ENCODE measurements at regions not wholly inside any gene's neighbourhood (a gene's known extent, or its start where the extent isn't known, plus 50 kb on each side); places are given as distances from the start of the nearest gene placed in this dataset.

DNA sequence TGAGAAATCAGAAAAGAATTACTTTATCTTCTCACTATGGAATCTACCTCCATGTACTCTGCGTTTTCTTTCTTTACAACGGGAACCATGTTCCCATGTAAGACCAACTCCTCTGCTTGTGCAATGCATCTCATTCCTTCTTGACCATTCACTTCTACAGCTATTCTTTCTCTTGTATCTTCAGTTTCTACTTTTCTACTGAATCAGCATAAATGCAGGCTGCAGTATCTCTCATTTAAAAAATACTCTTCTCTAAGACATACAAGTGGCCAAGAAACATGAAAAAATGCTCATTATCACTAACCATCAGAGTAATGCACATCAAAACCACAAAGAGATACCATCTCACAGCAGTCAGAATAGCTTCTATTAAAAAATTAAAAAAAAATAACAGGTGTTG lies 74.1 kb upstream of the NANOGP8 start:
- TF ChIP-seq, protein P1, sequence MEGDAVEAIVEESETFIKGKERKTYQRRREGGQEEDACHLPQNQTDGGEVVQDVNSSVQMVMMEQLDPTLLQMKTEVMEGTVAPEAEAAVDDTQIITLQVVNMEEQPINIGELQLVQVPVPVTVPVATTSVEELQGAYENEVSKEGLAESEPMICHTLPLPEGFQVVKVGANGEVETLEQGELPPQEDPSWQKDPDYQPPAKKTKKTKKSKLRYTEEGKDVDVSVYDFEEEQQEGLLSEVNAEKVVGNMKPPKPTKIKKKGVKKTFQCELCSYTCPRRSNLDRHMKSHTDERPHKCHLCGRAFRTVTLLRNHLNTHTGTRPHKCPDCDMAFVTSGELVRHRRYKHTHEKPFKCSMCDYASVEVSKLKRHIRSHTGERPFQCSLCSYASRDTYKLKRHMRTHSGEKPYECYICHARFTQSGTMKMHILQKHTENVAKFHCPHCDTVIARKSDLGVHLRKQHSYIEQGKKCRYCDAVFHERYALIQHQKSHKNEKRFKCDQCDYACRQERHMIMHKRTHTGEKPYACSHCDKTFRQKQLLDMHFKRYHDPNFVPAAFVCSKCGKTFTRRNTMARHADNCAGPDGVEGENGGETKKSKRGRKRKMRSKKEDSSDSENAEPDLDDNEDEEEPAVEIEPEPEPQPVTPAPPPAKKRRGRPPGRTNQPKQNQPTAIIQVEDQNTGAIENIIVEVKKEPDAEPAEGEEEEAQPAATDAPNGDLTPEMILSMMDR (IDR thresholded peaks at IDR 0.05): no peak
- TF ChIP-seq POLR2A (IDR thresholded peaks at IDR 0.05): no peak

Data from Peyer's patch (tissue), 4 donors.